Stimulated activated CD4-positive, alpha-beta T cell treated with anti-CD3 and anti-CD28 coated beads, TNF-alpha, amount 100 ng/mL, for 1 hour (primary cell): ENCODE measurements at regions not wholly inside any gene's neighbourhood (a gene's known extent, or its start where the extent isn't known, plus 50 kb on each side); places are given as distances from the start of the nearest gene placed in this dataset.
"Not testable (repeated sequence)": the region's sequence is repeated elsewhere in the genome, so short reads cannot be mapped to it uniquely, and the experiment has no call there.

ENCODE experiments used
- DNase-seq, 3 donors: peaks; one replicate each; pipeline ENCODE4 v3.0.0-alpha.2; 2020; ENCODE audit warnings: low read depth in 3 of 3, low spot score in 1 of 3

DNA sequence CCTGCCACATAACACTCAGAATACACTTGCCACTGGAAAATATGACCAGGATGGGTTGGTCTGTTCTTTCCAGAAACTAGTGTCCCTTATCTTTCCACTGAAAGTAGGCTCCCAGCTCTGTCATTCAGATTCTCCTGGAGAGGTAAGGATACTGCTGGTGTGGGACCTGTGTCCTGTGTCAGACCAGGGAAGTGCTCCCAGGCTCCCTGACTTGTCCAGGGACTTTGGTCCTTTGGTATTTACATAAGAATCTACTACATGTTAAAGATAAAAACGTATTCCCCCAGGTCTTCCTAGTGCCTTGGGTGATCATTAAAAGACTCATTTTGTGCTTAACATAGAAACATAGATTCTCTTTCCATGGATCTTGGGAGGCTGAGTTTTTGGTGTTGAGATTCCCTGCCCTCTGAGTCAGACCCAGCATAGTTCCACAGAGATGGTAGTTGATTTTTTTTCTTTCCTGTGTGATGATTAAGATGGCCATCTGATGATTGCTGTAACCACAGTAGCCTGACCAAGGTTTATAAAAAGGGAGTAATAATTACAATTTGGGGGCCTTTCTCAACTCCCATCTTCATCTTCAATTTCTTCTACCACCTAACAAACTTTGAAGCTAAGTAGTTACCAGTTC lies 159.8 kb upstream of the JADE1 start:
- no peak for DNase-seq

- DNase-seq: no peak
Observed at GRCh38 chr4:128649161-128649560, 160.3 kb upstream of the JADE1 start.

DNA sequence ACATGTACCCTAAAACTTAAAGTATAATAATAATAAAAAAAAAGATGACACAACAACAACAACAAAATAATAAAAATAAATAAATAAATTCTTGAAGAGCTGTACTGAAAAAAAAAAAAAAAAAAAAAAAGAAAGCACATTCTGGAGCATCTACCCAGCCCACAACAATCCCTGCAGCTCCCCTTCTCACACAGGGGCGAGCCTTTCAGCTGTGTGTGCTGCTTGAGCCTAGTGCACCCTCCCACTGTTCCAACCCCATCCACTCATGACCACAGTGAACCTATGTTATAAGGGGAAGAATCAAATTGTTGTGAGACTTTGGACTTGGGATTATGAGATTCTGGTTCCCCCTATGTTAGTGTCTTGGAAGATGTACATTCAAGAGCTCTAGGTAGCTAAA lies 161.5 kb upstream of the JADE1 start:
- DNase-seq: no peak

GRCh38 chr4:128646893-128647292 lies 162.6 kb upstream of the JADE1 start:
- DNase-seq: not testable (repeated sequence)

DNA sequence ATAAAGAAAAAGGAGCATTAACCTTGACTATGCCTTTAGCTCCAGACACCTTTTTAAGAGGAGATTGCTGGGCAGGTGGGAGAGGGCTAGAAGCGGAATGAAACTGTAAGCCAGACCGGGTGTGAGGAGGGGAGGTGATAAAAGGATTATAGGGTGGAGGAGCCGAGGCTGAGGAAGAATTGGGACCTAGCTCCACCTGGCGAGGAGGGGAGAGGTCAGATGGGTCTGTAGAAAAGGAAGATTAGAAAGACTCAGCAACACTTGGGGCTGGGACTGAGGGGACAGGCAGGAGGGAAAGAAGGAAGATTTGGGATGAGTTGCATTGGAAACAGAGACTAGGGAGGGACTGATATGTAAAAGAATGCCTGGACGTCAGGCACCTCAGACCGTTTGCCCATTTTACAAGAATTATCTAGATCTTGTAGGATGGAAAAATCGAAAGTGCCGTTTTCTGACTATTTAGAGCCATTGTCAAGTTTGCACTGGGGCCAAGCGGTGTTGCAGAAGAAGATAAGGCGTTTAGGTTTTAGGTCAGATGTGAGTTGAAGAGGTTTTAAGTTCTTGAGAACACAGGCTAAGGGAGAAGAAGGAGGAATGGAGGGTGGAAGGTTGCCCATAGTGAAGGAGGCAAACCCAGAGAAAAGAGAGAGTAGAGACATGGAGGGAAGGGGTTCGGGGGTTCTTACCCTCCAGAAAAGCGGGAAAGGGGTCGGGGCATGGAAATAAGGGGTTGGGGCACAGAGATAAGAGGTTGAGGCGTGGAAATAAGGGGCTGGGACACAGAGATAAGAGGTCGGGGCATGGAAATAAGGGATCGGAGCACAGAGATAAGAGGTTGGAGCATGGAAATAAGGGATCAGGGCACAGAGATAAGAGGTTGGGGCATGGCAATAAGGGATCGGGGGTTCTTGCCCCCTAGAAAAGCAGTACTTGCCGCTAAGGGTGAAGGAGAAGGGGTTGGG lies 164.5 kb upstream of the JADE1 start:
- not testable (repeated sequence) for DNase-seq

GRCh38 chr4:128644107-128644506 lies 165.4 kb upstream of the JADE1 start:
- not testable (repeated sequence) for DNase-seq

DNA sequence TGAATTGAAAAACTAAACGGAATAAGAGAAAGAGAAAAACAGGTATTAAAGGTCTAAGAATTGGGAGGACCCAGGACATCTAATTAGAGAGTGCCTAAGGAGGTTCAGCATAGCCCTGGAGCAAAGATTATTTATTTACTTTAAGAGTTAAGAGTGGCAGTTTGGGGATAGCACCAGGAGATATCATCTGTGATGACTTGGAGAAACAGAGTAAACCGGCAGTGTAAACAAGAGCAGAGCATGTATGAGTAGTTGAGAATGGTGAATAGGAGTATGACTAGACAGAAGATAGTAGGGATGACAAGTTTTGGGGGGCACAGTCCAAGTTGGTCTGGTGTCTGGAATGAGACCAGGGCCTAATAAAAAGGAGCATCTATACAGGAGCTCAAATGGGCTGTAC lies 167.9 kb upstream of the JADE1 start:
- DNase-seq: not testable (repeated sequence)

GRCh38 chr4:128639541-128640270 lies 169.8 kb upstream of the JADE1 start:
- no peak for DNase-seq

DNA sequence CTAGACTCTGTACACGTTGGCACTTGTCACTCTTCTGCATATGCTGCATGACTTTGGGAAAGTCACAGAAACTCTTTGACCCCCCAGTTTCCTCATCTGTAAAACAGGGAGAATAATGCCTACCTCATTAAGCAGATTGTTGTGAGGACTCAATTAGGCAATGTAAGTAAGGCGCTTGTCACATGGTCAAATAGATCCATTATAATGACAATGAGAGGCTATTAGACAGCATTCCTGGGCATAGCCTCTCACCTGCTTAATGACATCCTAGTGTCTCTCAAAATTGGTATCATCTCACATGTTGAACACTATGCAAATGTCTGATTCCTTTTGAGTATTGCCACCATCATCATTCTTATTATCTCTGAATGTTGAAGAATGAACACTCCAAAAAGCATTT lies 172.6 kb upstream of the JADE1 start:
- no peak for DNase-seq

DNA sequence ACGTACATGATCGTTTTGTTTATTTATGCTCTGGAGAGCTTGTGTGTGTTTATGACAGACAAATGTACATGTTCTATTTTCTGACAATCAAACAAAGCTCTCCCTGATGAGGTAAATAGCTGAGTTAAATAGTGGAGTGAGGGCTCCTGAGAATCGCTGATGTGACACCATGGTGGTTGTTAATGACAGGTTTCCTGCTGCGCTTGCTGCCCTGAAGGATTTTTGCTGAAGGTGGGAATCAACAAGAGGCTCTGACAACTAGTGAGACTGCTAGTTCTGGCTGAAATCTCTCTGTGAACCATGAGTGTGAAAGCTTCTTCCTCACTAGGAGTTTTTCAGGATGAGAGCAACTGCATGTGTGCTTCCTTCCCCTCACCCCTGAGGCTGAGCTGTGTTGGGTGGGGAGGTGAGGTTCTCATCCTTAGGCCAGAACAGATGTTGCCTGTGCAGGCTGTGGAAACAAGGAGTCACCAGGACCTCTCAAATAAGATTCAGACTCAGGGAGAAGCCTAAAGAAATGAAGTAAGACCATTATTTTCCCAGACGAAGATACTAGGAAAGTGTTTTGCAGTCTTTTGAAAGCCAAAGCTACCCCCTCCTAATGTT lies 173.4 kb upstream of the JADE1 start:
- no peak for DNase-seq

DNA sequence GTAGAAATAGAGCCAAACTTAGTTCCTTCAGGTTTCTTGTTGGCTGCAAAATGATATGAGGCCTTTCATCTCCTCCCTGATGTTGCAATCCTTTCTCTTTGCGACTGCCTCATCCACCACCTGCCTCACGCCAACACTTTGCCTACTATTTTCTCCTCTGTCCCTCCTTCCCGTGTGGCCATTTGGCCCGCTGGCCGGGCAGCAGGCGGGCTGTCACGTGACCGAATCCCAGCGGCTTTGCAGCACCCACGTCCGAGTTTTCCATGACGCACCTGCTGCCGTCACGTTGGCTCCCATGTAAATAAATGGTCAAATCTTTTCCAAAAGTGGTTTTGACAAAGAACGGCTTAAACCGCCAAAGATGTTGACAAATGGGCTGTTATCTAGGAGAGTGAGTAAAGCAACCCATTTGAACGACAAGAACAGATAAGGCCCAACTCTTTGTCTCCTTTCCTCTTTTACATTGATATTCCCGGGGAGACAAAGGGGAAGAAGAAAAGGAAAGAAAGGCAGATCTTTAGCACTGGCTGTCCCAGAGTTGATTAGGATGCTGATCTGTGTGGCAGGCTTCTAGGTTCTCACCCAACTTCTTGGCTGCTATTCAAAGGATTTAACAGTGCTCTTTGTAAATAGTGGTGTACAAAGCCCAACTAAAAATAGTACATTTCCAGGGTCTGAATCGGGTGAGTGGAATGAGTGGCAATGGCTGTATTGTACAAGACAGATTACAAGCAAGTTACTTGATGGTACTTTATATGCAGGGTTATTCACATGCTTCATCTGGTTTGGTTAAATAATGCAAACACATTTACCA lies 174.2 kb upstream of the JADE1 start:
- no peak for DNase-seq

DNA sequence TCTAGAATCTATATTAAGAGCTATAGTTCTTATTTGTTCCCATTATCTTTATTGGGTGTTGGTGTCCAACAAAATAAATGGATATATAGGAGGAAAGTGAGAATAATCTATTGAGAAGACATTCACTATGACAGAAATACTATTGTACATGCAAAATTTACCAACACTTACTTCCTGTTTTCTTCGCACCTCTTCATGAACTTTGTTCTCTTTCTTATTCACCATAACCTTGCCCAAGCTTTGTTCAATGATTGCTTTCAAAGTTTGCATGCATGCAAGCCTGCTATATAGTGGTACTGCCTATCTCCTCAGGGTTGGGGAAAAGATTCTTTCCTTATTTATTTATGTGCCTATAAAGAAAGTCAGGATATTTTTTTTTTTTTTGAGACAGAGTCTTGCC lies 176.4 kb upstream of the JADE1 start:
- DNase-seq: no peak

- no peak for DNase-seq
Observed at GRCh38 chr4:128630871-128631270, 178.6 kb upstream of the JADE1 start.

DNA sequence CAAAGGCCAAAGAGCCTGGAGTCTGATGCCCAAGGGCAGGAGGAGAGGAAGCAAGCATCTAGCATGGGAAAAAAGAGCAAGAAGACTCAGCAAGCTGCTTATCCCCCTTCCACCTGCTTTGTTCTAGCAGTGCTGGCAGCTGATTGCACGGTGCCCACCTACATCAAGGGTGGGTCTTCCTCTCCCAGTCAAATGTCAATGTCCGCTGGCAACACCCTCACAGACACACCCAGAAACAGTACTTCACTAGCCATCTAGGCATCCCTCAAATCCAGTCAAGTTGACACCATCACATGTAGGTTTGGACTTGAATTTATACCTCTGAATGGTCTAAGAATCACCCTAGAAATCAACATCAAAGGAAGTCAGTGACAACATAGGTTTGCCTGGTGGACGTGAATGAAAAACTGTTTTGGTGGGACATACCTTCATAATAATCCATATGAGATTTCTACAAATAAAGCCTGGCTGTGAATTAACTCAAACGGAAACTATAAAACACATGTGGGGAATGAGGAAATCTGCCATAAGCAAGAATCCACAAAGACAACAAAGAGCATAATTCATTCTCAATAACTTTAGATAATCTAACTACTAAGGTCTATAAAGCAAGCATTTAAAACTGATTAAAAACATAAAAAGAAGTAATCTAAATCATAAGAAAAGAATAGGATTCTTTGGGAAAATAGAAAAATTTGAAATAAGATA lies 185.8 kb upstream of the JADE1 start:
- no peak for DNase-seq

GRCh38 chr4:128620279-128620965 lies 189.1 kb upstream of the JADE1 start:
- DNase-seq: not testable (repeated sequence)

DNA sequence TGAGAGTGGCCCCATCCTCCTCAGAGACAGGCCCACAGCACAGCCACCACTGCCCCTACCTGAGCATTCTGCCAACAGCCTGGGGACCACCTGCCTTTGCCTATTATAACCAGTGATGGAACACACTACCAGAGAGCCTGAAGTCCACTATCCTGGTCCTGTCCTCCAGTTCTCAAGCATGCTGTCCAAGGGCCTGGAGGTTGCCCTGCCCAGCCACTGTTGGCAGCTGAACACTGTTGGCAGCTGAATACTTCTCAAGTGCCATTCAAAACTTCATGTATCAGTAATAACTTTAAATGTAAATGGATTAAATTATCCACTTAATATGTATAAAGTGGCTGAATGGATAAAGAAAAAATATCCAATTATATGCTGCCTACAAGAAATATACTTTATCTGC lies 194.3 kb upstream of the JADE1 start:
- DNase-seq: no peak

GRCh38 chr4:128608006-128608405 lies 201.5 kb upstream of the JADE1 start:
- DNase-seq: no peak

- DNase-seq: no peak
Observed at GRCh38 chr4:128606173-128606572, 203.3 kb upstream of the JADE1 start.

DNA sequence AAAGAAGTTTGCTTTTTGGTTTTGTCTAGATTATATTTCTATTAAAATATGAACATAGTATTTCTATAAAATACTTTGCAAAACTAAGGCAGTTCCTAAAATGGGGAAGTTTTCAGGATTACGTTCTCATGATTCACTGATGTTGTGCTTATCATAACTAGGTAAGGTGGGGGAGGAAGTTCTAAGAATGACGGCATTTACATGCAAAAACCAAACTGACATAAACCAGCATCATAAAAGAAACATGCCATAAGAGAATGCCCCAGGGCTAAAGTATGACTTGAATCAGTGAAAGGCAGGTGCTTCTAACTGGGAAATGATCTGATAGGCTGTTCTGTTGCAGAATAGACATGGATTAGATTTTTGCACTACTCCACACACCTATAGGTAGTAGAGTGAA lies 204.7 kb upstream of the JADE1 start:
- DNase-seq: no peak
